ENCODE measurements at regions not wholly inside any gene's neighbourhood (a gene's known extent, or its start where the extent isn't known, plus 50 kb on each side); places are given as distances from the start of the nearest gene placed in this dataset.

- TF ChIP-seq CTCF (conservative IDR thresholded peaks at IDR 0.05), result peak; percentile 46
- no peak for TF ChIP-seq EZH2 (IDR thresholded peaks at IDR 0.05; ENCODE audit: low read depth)
Observed at GRCh38 chr2:79235135-79235534, 75.6 kb upstream of the REG3A start.

Data from PC-9 (cell line).